HL-60 (cell line): ENCODE measurements at regions not wholly inside any gene's neighbourhood (a gene's known extent, or its start where the extent isn't known, plus 50 kb on each side); places are given as distances from the start of the nearest gene placed in this dataset.

ENCODE experiments used
- DNase-seq, 2 experiments: peaks; one replicate each; pipeline ENCODE4 v3.0.0-alpha.2; 2010 to 2020; ENCODE audit warnings: low read depth in 1 of 2, low spot score in 1 of 2
- H3K27ac ChIP-seq: fragments of 250-450 bp; sonication (Bioruptor Pico); replicated peaks from 2 replicates; pipeline ENCODE4 v1.5.1; 2020; ENCODE audit warnings: mild to moderate bottlenecking, moderate library complexity
- H3K27me3 ChIP-seq: fragments of 250-450 bp; sonication (Bioruptor Pico); 2 replicates; pipeline ENCODE4 v1.5.1; 2021; ENCODE audit warnings: mild to moderate bottlenecking, moderate library complexity; ENCODE audit not compliant: insufficient read depth, poor library complexity, severe bottlenecking
- H3K4me3 ChIP-seq: replicated peaks from 2 replicates; pipeline ENCODE4 v1.5.1; 2011; ENCODE audit warnings: mild to moderate bottlenecking, control low read depth, low read length; ENCODE audit not compliant: insufficient read depth
- GABPA ChIP-seq: IDR thresholded peaks from 2 replicates; pipeline ENCODE4 v1.6.1; 2012; ENCODE audit warnings: low read depth
- POLR2AphosphoS5 ChIP-seq: IDR thresholded peaks from 2 replicates; pipeline ENCODE4 v1.6.1; 2012; ENCODE audit warnings: low read depth
- SPI1 ChIP-seq: IDR thresholded peaks from 2 replicates; pipeline ENCODE4 v1.6.1; 2012; ENCODE audit warnings: low read depth, mild to moderate bottlenecking, borderline replicate concordance
- TF ChIP-seq, protein P1 (sequence below): IDR thresholded peaks from 2 replicates; pipeline ENCODE4 v1.6.1; 2012; ENCODE audit warnings: low read depth; ENCODE audit not compliant: insufficient replicate concordance
- TF ChIP-seq, protein P2 (sequence below): IDR thresholded peaks from one replicate; pipeline ENCODE4 v1.5.1; 2011; ENCODE audit warnings: low read length, control low read depth, inconsistent platforms; ENCODE audit not compliant: insufficient read depth

- no peak for TF ChIP-seq POLR2AphosphoS5
- TF ChIP-seq GABPA, result no peak
- TF ChIP-seq, protein P1, sequence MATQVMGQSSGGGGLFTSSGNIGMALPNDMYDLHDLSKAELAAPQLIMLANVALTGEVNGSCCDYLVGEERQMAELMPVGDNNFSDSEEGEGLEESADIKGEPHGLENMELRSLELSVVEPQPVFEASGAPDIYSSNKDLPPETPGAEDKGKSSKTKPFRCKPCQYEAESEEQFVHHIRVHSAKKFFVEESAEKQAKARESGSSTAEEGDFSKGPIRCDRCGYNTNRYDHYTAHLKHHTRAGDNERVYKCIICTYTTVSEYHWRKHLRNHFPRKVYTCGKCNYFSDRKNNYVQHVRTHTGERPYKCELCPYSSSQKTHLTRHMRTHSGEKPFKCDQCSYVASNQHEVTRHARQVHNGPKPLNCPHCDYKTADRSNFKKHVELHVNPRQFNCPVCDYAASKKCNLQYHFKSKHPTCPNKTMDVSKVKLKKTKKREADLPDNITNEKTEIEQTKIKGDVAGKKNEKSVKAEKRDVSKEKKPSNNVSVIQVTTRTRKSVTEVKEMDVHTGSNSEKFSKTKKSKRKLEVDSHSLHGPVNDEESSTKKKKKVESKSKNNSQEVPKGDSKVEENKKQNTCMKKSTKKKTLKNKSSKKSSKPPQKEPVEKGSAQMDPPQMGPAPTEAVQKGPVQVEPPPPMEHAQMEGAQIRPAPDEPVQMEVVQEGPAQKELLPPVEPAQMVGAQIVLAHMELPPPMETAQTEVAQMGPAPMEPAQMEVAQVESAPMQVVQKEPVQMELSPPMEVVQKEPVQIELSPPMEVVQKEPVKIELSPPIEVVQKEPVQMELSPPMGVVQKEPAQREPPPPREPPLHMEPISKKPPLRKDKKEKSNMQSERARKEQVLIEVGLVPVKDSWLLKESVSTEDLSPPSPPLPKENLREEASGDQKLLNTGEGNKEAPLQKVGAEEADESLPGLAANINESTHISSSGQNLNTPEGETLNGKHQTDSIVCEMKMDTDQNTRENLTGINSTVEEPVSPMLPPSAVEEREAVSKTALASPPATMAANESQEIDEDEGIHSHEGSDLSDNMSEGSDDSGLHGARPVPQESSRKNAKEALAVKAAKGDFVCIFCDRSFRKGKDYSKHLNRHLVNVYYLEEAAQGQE, result no peak
- no peak for TF ChIP-seq SPI1
- TF ChIP-seq, protein P2, sequence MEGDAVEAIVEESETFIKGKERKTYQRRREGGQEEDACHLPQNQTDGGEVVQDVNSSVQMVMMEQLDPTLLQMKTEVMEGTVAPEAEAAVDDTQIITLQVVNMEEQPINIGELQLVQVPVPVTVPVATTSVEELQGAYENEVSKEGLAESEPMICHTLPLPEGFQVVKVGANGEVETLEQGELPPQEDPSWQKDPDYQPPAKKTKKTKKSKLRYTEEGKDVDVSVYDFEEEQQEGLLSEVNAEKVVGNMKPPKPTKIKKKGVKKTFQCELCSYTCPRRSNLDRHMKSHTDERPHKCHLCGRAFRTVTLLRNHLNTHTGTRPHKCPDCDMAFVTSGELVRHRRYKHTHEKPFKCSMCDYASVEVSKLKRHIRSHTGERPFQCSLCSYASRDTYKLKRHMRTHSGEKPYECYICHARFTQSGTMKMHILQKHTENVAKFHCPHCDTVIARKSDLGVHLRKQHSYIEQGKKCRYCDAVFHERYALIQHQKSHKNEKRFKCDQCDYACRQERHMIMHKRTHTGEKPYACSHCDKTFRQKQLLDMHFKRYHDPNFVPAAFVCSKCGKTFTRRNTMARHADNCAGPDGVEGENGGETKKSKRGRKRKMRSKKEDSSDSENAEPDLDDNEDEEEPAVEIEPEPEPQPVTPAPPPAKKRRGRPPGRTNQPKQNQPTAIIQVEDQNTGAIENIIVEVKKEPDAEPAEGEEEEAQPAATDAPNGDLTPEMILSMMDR, result no peak
- no peak for DNase-seq
- no peak overlapping the region for H3K4me3 ChIP-seq
These were observed 103.4 kb upstream of the IRX3 start for GRCh38 chr16:54389836-54390494.

GRCh38 chr16:54385141-54385540, 98.6 kb upstream of the IRX3 start:
- DNase-seq, result no peak
- no peaks in the 10 kb centered on the region for H3K27me3 ChIP-seq
- TF ChIP-seq GABPA, result no peak

More at GRCh38 chr16:54389836-54390494, 103.4 kb upstream of the IRX3 start:
- Histone ChIP-seq H3K27ac (no peak overlapping the region), H3K27me3 (no peaks in the 10 kb centered on the region)

GRCh38 chr16:54381601-54382313, 95.2 kb upstream of the IRX3 start:
- H3K4me3 ChIP-seq, result no peak overlapping the region
- no peak for DNase-seq
- H3K27me3 ChIP-seq, result no peaks in the 10 kb centered on the region
- H3K27ac ChIP-seq, result no peak overlapping the region
- TF ChIP-seq GABPA (no peak), SPI1 (no peak), POLR2AphosphoS5 (no peak)
- TF ChIP-seq, protein P1, result no peak
- TF ChIP-seq, protein P2, result no peak

More at GRCh38 chr16:54385141-54385540, 98.6 kb upstream of the IRX3 start:
- Histone ChIP-seq H3K27ac (no peak overlapping the region), H3K4me3 (no peak overlapping the region)

GRCh38 chr16:54375071-54375470, 88.5 kb upstream of the IRX3 start:
- TF ChIP-seq, protein P1, result no peak
- TF ChIP-seq, protein P2, result no peak
- TF ChIP-seq POLR2AphosphoS5, result no peak
- no peak for TF ChIP-seq GABPA
- TF ChIP-seq SPI1, result no peak
- no peak for DNase-seq
- H3K27ac ChIP-seq, result no peak overlapping the region
- H3K4me3 ChIP-seq, result no peak overlapping the region
- H3K27me3 ChIP-seq, result peaks cover 27% of the 10 kb centered on the region
